GM23338 (cell line): ENCODE measurements at regions not wholly inside any gene's neighbourhood (a gene's known extent, or its start where the extent isn't known, plus 50 kb on each side); places are given as distances from the start of the nearest gene placed in this dataset.

Experiments used
- CREB1 ChIP-seq: fragments of 250-450 bp; sonication (Bioruptor Pico); IDR thresholded peaks from 2 replicates; pipeline ENCODE4 v1.5.0; 2020; ENCODE audit warnings: low read depth, mild to moderate bottlenecking, moderate library complexity
- EZH2 ChIP-seq: fragments of 200-600 bp; sonication (generic); IDR thresholded peaks from one replicate; pipeline ENCODE4 v1.8.0; 2017; ENCODE audit warnings: antibody characterized with exemption, mild to moderate bottlenecking, low read depth; ENCODE audit not compliant: unreplicated experiment
- EZH2phosphoT487 ChIP-seq: fragments of 200-600 bp; sonication (generic); IDR thresholded peaks from one replicate; pipeline ENCODE4 v1.8.1; 2018; ENCODE audit warnings: antibody characterized with exemption; ENCODE audit not compliant: unreplicated experiment
- JUNB ChIP-seq: IDR thresholded peaks from one replicate; pipeline ENCODE4 v1.6.1; 2016; ENCODE audit warnings: antibody characterized with exemption; ENCODE audit not compliant: unreplicated experiment
- POLR2AphosphoS5 ChIP-seq: IDR thresholded peaks from 2 replicates; pipeline ENCODE4 v1.6.1; 2016; ENCODE audit warnings: antibody characterized with exemption, low read depth
- STAT1 ChIP-seq: IDR thresholded peaks from one replicate; pipeline ENCODE4 v1.6.1; 2016; ENCODE audit warnings: antibody characterized with exemption; ENCODE audit not compliant: unreplicated experiment
- TF ChIP-seq, protein P1 (sequence below), 2 experiments: fragments of 200-600 bp in 1 of 2; sonication (generic) in 1 of 2; conservative IDR thresholded peaks; 2 replicates each; pipeline versions ENCODE4 v1.5.1 to v1.6.1; 2016 to 2017; ENCODE audit warnings: antibody characterized with exemption in 2 of 2, low read depth in 2 of 2, mild to moderate bottlenecking in 2 of 2, moderate library complexity in 1 of 2
- TF ChIP-seq, protein P2 (sequence below): IDR thresholded peaks from one replicate; pipeline ENCODE4 v1.6.1; 2018; ENCODE audit warnings: antibody characterized with exemption; ENCODE audit not compliant: unreplicated experiment
- TF ChIP-seq, protein P3 (sequence below): fragments of 250-450 bp; sonication (Bioruptor Pico); IDR thresholded peaks from 2 replicates; pipeline ENCODE4 v1.5.0; 2020; ENCODE audit warnings: mild to moderate bottlenecking, moderate library complexity
- TF ChIP-seq, protein P4 (sequence below): IDR thresholded peaks from 2 replicates; pipeline ENCODE4 v1.6.1; 2016; ENCODE audit warnings: antibody characterized with exemption

DNA sequence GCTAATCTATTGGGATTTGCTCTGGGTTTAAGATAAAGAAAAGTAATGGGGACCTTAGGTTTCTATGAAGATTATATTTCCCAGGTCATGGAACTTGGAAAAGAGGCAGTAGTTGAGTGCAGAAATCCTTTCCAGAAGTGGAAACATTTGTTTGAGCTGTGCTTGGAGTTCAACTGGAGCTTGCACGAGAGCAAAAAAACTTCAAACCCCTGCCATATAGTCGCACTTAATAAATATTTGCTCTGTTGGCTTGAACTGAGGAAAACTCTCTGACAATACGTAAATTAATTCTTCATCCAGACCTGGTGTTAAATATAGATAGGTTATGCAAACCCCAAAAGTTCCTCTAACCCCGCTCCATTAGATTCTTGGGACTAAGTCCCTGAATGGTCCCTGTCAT, 52.8 kb upstream of the COL24A1 start:
- no peak for TF ChIP-seq POLR2AphosphoS5
- TF ChIP-seq, protein P1, sequence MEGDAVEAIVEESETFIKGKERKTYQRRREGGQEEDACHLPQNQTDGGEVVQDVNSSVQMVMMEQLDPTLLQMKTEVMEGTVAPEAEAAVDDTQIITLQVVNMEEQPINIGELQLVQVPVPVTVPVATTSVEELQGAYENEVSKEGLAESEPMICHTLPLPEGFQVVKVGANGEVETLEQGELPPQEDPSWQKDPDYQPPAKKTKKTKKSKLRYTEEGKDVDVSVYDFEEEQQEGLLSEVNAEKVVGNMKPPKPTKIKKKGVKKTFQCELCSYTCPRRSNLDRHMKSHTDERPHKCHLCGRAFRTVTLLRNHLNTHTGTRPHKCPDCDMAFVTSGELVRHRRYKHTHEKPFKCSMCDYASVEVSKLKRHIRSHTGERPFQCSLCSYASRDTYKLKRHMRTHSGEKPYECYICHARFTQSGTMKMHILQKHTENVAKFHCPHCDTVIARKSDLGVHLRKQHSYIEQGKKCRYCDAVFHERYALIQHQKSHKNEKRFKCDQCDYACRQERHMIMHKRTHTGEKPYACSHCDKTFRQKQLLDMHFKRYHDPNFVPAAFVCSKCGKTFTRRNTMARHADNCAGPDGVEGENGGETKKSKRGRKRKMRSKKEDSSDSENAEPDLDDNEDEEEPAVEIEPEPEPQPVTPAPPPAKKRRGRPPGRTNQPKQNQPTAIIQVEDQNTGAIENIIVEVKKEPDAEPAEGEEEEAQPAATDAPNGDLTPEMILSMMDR (conservative IDR thresholded peaks at IDR 0.05; ENCODE audit: low read depth in 2 of 2) = no peak
- no peak for TF ChIP-seq EZH2
- TF ChIP-seq, protein P2, sequence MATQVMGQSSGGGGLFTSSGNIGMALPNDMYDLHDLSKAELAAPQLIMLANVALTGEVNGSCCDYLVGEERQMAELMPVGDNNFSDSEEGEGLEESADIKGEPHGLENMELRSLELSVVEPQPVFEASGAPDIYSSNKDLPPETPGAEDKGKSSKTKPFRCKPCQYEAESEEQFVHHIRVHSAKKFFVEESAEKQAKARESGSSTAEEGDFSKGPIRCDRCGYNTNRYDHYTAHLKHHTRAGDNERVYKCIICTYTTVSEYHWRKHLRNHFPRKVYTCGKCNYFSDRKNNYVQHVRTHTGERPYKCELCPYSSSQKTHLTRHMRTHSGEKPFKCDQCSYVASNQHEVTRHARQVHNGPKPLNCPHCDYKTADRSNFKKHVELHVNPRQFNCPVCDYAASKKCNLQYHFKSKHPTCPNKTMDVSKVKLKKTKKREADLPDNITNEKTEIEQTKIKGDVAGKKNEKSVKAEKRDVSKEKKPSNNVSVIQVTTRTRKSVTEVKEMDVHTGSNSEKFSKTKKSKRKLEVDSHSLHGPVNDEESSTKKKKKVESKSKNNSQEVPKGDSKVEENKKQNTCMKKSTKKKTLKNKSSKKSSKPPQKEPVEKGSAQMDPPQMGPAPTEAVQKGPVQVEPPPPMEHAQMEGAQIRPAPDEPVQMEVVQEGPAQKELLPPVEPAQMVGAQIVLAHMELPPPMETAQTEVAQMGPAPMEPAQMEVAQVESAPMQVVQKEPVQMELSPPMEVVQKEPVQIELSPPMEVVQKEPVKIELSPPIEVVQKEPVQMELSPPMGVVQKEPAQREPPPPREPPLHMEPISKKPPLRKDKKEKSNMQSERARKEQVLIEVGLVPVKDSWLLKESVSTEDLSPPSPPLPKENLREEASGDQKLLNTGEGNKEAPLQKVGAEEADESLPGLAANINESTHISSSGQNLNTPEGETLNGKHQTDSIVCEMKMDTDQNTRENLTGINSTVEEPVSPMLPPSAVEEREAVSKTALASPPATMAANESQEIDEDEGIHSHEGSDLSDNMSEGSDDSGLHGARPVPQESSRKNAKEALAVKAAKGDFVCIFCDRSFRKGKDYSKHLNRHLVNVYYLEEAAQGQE = no peak
- TF ChIP-seq JUNB = no peak
- TF ChIP-seq EZH2phosphoT487 = no peak
- no peak for TF ChIP-seq STAT1
- TF ChIP-seq CREB1 (CRISPR knock-in tag) = no peak
- TF ChIP-seq, protein P3, sequence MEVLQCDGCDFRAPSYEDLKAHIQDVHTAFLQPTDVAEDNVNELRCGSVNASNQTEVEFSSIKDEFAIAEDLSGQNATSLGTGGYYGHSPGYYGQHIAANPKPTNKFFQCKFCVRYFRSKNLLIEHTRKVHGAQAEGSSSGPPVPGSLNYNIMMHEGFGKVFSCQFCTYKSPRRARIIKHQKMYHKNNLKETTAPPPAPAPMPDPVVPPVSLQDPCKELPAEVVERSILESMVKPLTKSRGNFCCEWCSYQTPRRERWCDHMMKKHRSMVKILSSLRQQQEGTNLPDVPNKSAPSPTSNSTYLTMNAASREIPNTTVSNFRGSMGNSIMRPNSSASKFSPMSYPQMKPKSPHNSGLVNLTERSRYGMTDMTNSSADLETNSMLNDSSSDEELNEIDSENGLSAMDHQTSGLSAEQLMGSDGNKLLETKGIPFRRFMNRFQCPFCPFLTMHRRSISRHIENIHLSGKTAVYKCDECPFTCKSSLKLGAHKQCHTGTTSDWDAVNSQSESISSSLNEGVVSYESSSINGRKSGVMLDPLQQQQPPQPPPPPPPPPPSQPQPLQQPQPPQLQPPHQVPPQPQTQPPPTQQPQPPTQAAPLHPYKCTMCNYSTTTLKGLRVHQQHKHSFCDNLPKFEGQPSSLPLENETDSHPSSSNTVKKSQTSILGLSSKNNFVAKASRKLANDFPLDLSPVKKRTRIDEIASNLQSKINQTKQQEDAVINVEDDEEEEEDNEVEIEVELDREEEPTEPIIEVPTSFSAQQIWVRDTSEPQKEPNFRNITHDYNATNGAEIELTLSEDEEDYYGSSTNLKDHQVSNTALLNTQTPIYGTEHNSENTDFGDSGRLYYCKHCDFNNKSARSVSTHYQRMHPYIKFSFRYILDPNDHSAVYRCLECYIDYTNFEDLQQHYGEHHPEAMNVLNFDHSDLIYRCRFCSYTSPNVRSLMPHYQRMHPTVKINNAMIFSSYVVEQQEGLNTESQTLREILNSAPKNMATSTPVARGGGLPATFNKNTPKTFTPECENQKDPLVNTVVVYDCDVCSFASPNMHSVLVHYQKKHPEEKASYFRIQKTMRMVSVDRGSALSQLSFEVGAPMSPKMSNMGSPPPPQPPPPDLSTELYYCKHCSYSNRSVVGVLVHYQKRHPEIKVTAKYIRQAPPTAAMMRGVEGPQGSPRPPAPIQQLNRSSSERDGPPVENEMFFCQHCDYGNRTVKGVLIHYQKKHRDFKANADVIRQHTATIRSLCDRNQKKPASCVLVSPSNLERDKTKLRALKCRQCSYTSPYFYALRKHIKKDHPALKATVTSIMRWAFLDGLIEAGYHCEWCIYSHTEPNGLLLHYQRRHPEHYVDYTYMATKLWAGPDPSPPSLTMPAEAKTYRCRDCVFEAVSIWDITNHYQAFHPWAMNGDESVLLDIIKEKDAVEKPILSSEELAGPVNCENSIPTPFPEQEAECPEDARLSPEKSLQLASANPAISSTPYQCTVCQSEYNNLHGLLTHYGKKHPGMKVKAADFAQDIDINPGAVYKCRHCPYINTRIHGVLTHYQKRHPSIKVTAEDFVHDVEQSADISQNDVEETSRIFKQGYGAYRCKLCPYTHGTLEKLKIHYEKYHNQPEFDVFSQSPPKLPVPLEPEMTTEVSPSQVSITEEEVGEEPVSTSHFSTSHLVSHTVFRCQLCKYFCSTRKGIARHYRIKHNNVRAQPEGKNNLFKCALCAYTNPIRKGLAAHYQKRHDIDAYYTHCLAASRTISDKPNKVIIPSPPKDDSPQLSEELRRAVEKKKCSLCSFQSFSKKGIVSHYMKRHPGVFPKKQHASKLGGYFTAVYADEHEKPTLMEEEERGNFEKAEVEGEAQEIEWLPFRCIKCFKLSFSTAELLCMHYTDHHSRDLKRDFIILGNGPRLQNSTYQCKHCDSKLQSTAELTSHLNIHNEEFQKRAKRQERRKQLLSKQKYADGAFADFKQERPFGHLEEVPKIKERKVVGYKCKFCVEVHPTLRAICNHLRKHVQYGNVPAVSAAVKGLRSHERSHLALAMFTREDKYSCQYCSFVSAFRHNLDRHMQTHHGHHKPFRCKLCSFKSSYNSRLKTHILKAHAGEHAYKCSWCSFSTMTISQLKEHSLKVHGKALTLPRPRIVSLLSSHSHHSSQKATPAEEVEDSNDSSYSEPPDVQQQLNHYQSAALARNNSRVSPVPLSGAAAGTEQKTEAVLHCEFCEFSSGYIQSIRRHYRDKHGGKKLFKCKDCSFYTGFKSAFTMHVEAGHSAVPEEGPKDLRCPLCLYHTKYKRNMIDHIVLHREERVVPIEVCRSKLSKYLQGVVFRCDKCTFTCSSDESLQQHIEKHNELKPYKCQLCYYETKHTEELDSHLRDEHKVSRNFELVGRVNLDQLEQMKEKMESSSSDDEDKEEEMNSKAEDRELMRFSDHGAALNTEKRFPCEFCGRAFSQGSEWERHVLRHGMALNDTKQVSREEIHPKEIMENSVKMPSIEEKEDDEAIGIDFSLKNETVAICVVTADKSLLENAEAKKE (CRISPR knock-in tag) = no peak
- TF ChIP-seq, protein P4, sequence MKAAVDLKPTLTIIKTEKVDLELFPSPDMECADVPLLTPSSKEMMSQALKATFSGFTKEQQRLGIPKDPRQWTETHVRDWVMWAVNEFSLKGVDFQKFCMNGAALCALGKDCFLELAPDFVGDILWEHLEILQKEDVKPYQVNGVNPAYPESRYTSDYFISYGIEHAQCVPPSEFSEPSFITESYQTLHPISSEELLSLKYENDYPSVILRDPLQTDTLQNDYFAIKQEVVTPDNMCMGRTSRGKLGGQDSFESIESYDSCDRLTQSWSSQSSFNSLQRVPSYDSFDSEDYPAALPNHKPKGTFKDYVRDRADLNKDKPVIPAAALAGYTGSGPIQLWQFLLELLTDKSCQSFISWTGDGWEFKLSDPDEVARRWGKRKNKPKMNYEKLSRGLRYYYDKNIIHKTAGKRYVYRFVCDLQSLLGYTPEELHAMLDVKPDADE = no peak
